ENCODE measurements at regions not wholly inside any gene's neighbourhood (a gene's known extent, or its start where the extent isn't known, plus 50 kb on each side); places are given as distances from the start of the nearest gene placed in this dataset.
"Not testable (repeated sequence)": the region's sequence is repeated elsewhere in the genome, so short reads cannot be mapped to it uniquely, and the experiment has no call there.

DNA sequence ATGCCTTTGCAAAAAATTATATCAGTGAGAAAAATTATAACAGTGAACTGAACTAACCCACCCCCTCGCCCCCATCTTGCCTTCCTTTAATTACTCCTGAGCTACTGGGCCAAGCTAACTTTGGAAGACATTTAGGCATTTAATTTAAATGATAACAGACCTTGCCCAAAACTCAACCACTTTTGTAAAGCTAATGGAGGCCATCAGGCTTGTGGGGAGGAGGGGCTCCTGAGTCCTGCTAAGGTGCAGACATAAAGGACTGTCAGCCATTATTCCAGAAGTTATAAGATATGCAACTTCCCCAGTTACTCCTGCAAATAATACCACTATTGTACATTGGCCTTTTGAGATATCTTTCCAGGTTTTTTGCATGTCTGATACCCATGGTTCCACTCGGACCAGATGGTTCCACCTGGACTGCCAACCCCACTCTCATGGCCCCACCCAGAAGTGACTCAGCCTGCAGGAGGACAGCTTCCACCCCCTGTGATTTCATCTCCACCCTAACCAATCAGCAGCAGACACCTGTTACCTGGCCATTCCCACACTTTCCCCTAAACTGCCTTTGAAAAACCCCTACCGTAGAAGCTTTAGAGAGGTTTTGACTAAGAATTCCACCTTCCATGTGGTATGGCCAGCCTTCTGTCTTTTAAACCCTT, 805.4 kb upstream of the CDH6 start:
- TF ChIP-seq, protein P1, sequence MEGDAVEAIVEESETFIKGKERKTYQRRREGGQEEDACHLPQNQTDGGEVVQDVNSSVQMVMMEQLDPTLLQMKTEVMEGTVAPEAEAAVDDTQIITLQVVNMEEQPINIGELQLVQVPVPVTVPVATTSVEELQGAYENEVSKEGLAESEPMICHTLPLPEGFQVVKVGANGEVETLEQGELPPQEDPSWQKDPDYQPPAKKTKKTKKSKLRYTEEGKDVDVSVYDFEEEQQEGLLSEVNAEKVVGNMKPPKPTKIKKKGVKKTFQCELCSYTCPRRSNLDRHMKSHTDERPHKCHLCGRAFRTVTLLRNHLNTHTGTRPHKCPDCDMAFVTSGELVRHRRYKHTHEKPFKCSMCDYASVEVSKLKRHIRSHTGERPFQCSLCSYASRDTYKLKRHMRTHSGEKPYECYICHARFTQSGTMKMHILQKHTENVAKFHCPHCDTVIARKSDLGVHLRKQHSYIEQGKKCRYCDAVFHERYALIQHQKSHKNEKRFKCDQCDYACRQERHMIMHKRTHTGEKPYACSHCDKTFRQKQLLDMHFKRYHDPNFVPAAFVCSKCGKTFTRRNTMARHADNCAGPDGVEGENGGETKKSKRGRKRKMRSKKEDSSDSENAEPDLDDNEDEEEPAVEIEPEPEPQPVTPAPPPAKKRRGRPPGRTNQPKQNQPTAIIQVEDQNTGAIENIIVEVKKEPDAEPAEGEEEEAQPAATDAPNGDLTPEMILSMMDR (IDR thresholded peaks at IDR 0.05; ENCODE audit: insufficient read depth, low read length, poor library complexity, severe bottlenecking) = no peak
- H3K4me3 ChIP-seq (replicated peaks; ENCODE audit: low read depth, low read length) = no peak overlapping the region
- DNase-seq (ENCODE audit: extremely low read depth, insufficient read length) = no peak

DNA sequence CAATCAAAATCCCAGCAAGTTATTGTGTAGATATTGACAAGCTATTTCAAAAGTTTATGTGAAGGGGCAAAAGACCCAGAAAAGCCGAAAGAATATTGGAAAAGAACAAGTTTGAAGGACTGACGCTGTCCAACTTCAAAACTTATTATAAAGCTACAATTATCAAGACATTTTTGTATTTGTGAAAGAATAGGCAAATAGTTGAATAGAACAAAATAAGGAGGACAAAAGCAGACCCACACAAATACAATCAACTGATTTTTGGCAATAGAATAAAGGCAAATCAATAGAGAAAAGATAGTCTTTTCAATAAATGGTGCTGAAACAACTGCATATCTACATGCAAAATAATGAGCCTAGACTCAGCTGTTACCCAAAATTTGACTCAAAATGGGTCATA, 807.7 kb upstream of the CDH6 start:
- Histone ChIP-seq H3K36me3 (ENCODE audit: control insufficient read depth, insufficient read depth, low read length) (no peaks in the 10 kb centered on the region), H3K4me3 (replicated peaks; ENCODE audit: low read depth, low read length) (no peak overlapping the region), H3K27me3 (replicated peaks; ENCODE audit: control insufficient read depth, insufficient read depth, low read length) (no peaks in the 10 kb centered on the region)
- TF ChIP-seq, protein P1 (IDR thresholded peaks at IDR 0.05; ENCODE audit: insufficient read depth, low read length, poor library complexity, severe bottlenecking) = no peak
- DNase-seq (ENCODE audit: extremely low read depth, insufficient read length) = no peak

More for the DNA sequence above, 805.4 kb upstream of the CDH6 start:
- H3K36me3 ChIP-seq (ENCODE audit: control insufficient read depth, insufficient read depth, low read length) = no peaks in the 10 kb centered on the region
- H3K27me3 ChIP-seq (replicated peaks; ENCODE audit: control insufficient read depth, insufficient read depth, low read length) = no peaks in the 10 kb centered on the region

DNA sequence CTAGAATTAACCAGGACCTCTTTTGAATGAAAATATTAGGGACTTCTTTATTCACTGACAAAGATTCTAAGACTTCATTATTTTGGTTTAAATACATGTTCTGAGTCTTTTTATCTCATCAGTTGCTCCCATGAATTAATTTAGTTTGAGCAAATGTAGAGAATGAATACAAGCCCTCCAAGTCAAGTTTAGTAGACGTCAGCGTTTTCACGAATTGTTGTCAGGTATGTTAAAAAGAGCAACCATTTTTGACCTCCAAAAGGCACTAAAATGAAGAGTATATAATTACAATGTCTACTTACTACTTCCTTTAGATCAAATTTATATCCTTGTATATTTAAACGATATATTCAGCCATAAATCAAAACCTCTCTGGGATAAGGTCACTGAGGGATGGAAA, 809.3 kb upstream of the CDH6 start:
- no peak overlapping the region for H3K4me3 ChIP-seq (replicated peaks; ENCODE audit: low read depth, low read length)
- TF ChIP-seq, protein P1 (IDR thresholded peaks at IDR 0.05; ENCODE audit: insufficient read depth, low read length, poor library complexity, severe bottlenecking) = no peak
- no peak for DNase-seq (ENCODE audit: extremely low read depth, insufficient read length)
- H3K27me3 ChIP-seq (replicated peaks; ENCODE audit: control insufficient read depth, insufficient read depth, low read length) = no peaks in the 10 kb centered on the region
- H3K36me3 ChIP-seq (ENCODE audit: control insufficient read depth, insufficient read depth, low read length) = no peaks in the 10 kb centered on the region

DNA sequence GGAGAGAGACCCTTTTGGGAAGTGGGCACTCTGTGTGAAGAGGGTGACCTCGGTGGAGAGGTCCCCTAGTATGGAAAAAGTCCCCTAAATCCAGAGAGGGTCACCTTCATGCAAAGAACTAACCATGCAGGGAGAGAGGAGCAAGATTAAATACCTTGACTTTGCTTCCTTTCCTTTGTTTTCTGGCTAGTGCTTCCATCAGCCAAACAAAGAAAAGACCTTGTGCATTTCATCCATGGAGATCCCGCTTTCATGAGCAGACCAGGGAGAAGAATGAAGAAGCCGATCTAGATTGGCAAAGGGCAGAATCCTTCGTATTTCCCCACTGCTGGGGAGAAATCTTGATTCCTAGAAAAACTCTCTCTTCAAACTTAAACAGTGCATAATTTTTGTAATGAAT, 813.3 kb upstream of the CDH6 start:
- Histone ChIP-seq H3K27me3 (replicated peaks; ENCODE audit: control insufficient read depth, insufficient read depth, low read length) (no peaks in the 10 kb centered on the region), H3K4me3 (replicated peaks; ENCODE audit: low read depth, low read length) (no peak overlapping the region), H3K36me3 (ENCODE audit: control insufficient read depth, insufficient read depth, low read length) (no peaks in the 10 kb centered on the region)
- TF ChIP-seq, protein P1 (IDR thresholded peaks at IDR 0.05; ENCODE audit: insufficient read depth, low read length, poor library complexity, severe bottlenecking) = no peak
- no peak for DNase-seq (ENCODE audit: extremely low read depth, insufficient read length)

DNA sequence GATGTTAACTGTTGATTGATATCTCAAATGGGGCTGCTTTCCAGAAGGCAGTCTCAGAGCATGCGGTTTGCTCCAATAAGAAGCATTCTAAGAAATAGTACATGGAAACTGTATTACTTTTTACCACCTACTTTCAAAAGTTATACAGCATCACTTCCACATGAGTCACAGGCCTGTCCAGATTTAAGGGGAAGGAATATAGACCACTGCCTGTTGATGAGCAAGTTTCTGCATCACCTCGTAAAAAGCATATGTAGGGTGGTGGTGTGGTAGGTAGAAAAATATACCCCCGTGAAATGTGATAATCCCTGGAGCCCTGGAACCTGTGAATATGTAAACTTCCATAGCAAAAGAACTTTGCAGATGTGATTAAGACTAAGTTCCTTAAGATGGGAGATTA, 816.6 kb upstream of the CDH6 start:
- H3K27me3 ChIP-seq (replicated peaks; ENCODE audit: control insufficient read depth, insufficient read depth, low read length) = no peaks in the 10 kb centered on the region
- TF ChIP-seq, protein P1 (IDR thresholded peaks at IDR 0.05; ENCODE audit: insufficient read depth, low read length, poor library complexity, severe bottlenecking) = no peak
- no peaks in the 10 kb centered on the region for H3K36me3 ChIP-seq (ENCODE audit: control insufficient read depth, insufficient read depth, low read length)
- DNase-seq (ENCODE audit: extremely low read depth, insufficient read length) = no peak
- no peak overlapping the region for H3K4me3 ChIP-seq (replicated peaks; ENCODE audit: low read depth, low read length)

DNA sequence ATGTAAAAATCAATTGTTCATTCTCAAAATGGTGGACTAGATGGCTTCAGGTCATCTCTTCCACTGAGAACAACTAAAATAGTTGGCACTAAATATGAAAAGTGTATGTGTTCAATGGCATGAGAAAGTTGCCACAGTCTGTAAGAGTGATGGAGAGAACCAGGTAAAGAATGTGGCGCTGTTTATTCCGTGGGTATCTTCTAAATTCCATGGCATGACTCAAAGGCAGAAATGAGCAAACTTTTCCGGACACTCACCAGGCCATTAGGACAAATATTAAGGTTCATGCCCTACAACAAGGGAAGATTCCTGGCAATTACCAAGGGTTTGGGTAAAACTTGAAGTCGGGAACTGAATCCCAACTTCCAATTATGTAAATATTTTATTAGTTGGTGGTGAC, 825.4 kb upstream of the CDH6 start:
- Histone ChIP-seq H3K27me3 (replicated peaks; ENCODE audit: control insufficient read depth, insufficient read depth, low read length) (no peaks in the 10 kb centered on the region), H3K4me3 (replicated peaks; ENCODE audit: low read depth, low read length) (no peak overlapping the region), H3K36me3 (ENCODE audit: control insufficient read depth, insufficient read depth, low read length) (no peaks in the 10 kb centered on the region)
- TF ChIP-seq, protein P1 (IDR thresholded peaks at IDR 0.05; ENCODE audit: insufficient read depth, low read length, poor library complexity, severe bottlenecking) = no peak
- no peak for DNase-seq (ENCODE audit: extremely low read depth, insufficient read length)

DNA sequence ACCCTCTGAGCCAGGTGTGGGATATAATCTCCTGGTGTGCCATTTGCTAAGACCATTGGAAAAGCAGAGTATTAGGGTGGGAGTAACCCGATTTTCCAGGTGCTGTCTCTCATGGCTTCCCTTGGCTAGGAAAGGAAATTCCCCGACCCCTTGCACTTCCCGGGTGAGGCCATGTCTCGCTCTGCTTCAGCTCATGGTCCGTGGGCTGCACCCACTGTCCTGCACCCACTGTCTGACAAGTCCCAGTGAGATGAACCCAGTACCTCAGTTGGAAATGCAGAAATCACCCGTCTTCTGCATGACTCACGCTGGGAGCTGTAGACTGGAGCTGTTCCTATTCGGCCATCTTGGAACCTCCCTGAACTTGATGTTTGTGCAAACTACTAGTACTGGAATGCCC, 828.5 kb upstream of the CDH6 start:
- not testable (repeated sequence) for DNase-seq (ENCODE audit: extremely low read depth, insufficient read length); H3K27me3 ChIP-seq (replicated peaks; ENCODE audit: control insufficient read depth, insufficient read depth, low read length); H3K4me3 ChIP-seq (replicated peaks; ENCODE audit: low read depth, low read length); H3K36me3 ChIP-seq (ENCODE audit: control insufficient read depth, insufficient read depth, low read length)

Measured in GM06990 (cell line).